Natural killer cell treated with Interleukin-12 subunit alpha and Interleukin-12 subunit beta and Interleukin-15 and Interleukin-18, amount 100 ng/mL, for 72 hours (primary cell): ENCODE measurements at regions not wholly inside any gene's neighbourhood (a gene's known extent, or its start where the extent isn't known, plus 50 kb on each side); places are given as distances from the start of the nearest gene placed in this dataset.
A peak's percentile ranks its signal among the peaks of the same experiment; 100 is the strongest.

Source experiments
- ATAC-seq, 2 donors: fragments of 150-1000 bp; cut with Tn5 transposase in 1 of 2; sonication (Bioruptor Pico), chemical (Tn5 transposase) in 1 of 2; 2 replicates each; pipeline ENCODE4 v1.10.0; 2021
- DNase-seq: peaks from one replicate; pipeline ENCODE4 v3.0.0; 2022; ENCODE audit warnings: low spot score
- H3K27ac Mint-ChIP-seq, 2 donors: 1 replicate in 1 of 2; 2 replicates in 1 of 2; pipeline ENCODE4 v1.8.0; 2022; ENCODE audit warnings: mixed read lengths in 2 of 2, mild to moderate bottlenecking in 1 of 2, moderate library complexity in 1 of 2
- H3K27me3 Mint-ChIP-seq, 2 donors: 1 replicate in 1 of 2; 2 replicates in 1 of 2; pipeline ENCODE4 v1.8.0; 2022; ENCODE audit warnings: mixed read lengths in 2 of 2
- H3K36me3 Mint-ChIP-seq: one replicate; pipeline ENCODE4 v1.8.0; 2022; ENCODE audit warnings: mixed read lengths
- H3K4me1 Mint-ChIP-seq, 2 donors: 1 replicate in 1 of 2; 2 replicates in 1 of 2; pipeline ENCODE4 v1.8.0; 2022; ENCODE audit warnings: low read depth in 2 of 2, mixed read lengths in 2 of 2, mild to moderate bottlenecking in 1 of 2
- H3K4me3 Mint-ChIP-seq: one replicate; pipeline ENCODE4 v1.8.0; 2022; ENCODE audit warnings: mixed read lengths
- H3K9me3 Mint-ChIP-seq: 2 replicates; pipeline ENCODE4 v1.8.0; 2022; ENCODE audit warnings: mixed read lengths

GRCh38 chr12:124431971-124432370 lies 135.4 kb downstream of the NCOR2 start:
- Mint-ChIP-seq H3K27ac (peak overlapping the region in 1 of 2 donors; percentile 1), H3K27me3 (no peaks in the 10 kb centered on the region), H3K4me3 (peak overlapping the region; percentile 30), H3K36me3 (peaks cover 9% of the 10 kb centered on the region), H3K4me1 (peaks cover 25 to 28% of the 10 kb centered on the region in 2 donors), H3K9me3 (no peaks in the 10 kb centered on the region)
- ATAC-seq (no peak), DNase-seq (no peak)

GRCh38 chr12:124430491-124430890 lies 135.6 kb downstream of the RFLNA start:
- no peak overlapping the region for H3K4me3 Mint-ChIP-seq
- H3K27me3 Mint-ChIP-seq: peaks cover 0 to 3% of the 10 kb centered on the region in 2 donors
- DNase-seq (peak; percentile 35), ATAC-seq (no peak)
- H3K36me3 Mint-ChIP-seq: peaks cover 9% of the 10 kb centered on the region
- H3K9me3 Mint-ChIP-seq: no peaks in the 10 kb centered on the region
- H3K4me1 Mint-ChIP-seq: peaks cover 25 to 32% of the 10 kb centered on the region in 2 donors
- no peak overlapping the region for H3K27ac Mint-ChIP-seq

- ATAC-seq (no peak), DNase-seq (no peak)
- H3K4me1 Mint-ChIP-seq: peaks cover 25 to 39% of the 10 kb centered on the region in 2 donors
- no peak overlapping the region for H3K4me3 Mint-ChIP-seq
- H3K36me3 Mint-ChIP-seq: peaks cover 9% of the 10 kb centered on the region
- H3K27me3 Mint-ChIP-seq: peaks cover 0 to 3% of the 10 kb centered on the region in 2 donors
- no peaks in the 10 kb centered on the region for H3K9me3 Mint-ChIP-seq
- H3K27ac Mint-ChIP-seq: no peak overlapping the region
Measured at GRCh38 chr12:124429535-124429934, 134.6 kb downstream of the RFLNA start.

- H3K4me3 Mint-ChIP-seq: no peak overlapping the region
Measured at GRCh38 chr12:124428792-124429281, 133.9 kb downstream of the RFLNA start.

GRCh38 chr12:124428136-124428791 lies 133.4 kb downstream of the RFLNA start:
- Mint-ChIP-seq H3K9me3 (no peaks in the 10 kb centered on the region), H3K4me1 (peaks cover 35 to 50% of the 10 kb centered on the region in 2 donors), H3K27me3 (peaks cover 0 to 3% of the 10 kb centered on the region in 2 donors), H3K27ac (no peak overlapping the region), H3K36me3 (peaks cover 9% of the 10 kb centered on the region), H3K4me3 (no peak overlapping the region)
- ATAC-seq (peak in 1 of 2 donors; percentile 51), DNase-seq (no peak)

More at GRCh38 chr12:124428792-124429281, 133.9 kb downstream of the RFLNA start:
- no peak for ATAC-seq
- H3K4me1 Mint-ChIP-seq: peaks cover 31 to 46% of the 10 kb centered on the region in 2 donors
- no peak overlapping the region for H3K27ac Mint-ChIP-seq
- no peaks in the 10 kb centered on the region for H3K9me3 Mint-ChIP-seq
- peaks cover 0 to 3% of the 10 kb centered on the region in 2 donors for H3K27me3 Mint-ChIP-seq
- peaks cover 9% of the 10 kb centered on the region for H3K36me3 Mint-ChIP-seq
- no peak for DNase-seq

GRCh38 chr12:124426594-124427555 lies 132.0 kb downstream of the RFLNA start:
- Mint-ChIP-seq H3K27me3 (peaks cover 0 to 3% of the 10 kb centered on the region in 2 donors), H3K36me3 (peaks cover 9% of the 10 kb centered on the region), H3K4me3 (no peak overlapping the region), H3K4me1 (peaks cover 31 to 44% of the 10 kb centered on the region in 2 donors), H3K27ac (no peak overlapping the region), H3K9me3 (no peaks in the 10 kb centered on the region)
- DNase-seq (no peak), ATAC-seq (no peak)

GRCh38 chr12:124425667-124426066 lies 130.8 kb downstream of the RFLNA start:
- no peaks in the 10 kb centered on the region for H3K9me3 Mint-ChIP-seq
- H3K27ac Mint-ChIP-seq: no peak overlapping the region
- H3K4me3 Mint-ChIP-seq: no peak overlapping the region
- H3K4me1 Mint-ChIP-seq: peaks cover 18 to 32% of the 10 kb centered on the region in 2 donors
- ATAC-seq: no peak
- H3K36me3 Mint-ChIP-seq: peaks cover 2% of the 10 kb centered on the region
- DNase-seq: no peak
- H3K27me3 Mint-ChIP-seq: peaks cover 0 to 3% of the 10 kb centered on the region in 2 donors

GRCh38 chr12:124424516-124424905 lies 129.6 kb downstream of the RFLNA start:
- Mint-ChIP-seq H3K36me3 (no peaks in the 10 kb centered on the region), H3K27me3 (peaks cover 0 to 3% of the 10 kb centered on the region in 2 donors), H3K4me3 (peak overlapping the region; percentile 63), H3K4me1 (peaks cover 16 to 33% of the 10 kb centered on the region in 2 donors), H3K27ac (peak overlapping the region in 1 of 2 donors; percentile 41), H3K9me3 (no peaks in the 10 kb centered on the region)
- ATAC-seq: no peak
- no peak for DNase-seq

GRCh38 chr12:124423761-124424515 lies 129.0 kb downstream of the RFLNA start:
- Mint-ChIP-seq H3K27me3 (peaks cover 0 to 3% of the 10 kb centered on the region in 2 donors), H3K4me3 (peak overlapping the region; percentile 63), H3K4me1 (peaks cover 16 to 33% of the 10 kb centered on the region in 2 donors), H3K9me3 (no peaks in the 10 kb centered on the region), H3K36me3 (no peaks in the 10 kb centered on the region), H3K27ac (peak overlapping the region; percentile 41 to 45)
- peak; percentile 87 for DNase-seq
- ATAC-seq: peak; percentile 87 to 90

- no peaks in the 10 kb centered on the region for H3K9me3 Mint-ChIP-seq
- DNase-seq: no peak
- peaks cover 0 to 3% of the 10 kb centered on the region in 2 donors for H3K27me3 Mint-ChIP-seq
- no peak overlapping the region for H3K4me3 Mint-ChIP-seq
- no peak overlapping the region for H3K27ac Mint-ChIP-seq
- ATAC-seq: no peak
- H3K36me3 Mint-ChIP-seq: no peaks in the 10 kb centered on the region
- peaks cover 10 to 27% of the 10 kb centered on the region in 2 donors for H3K4me1 Mint-ChIP-seq
Measured at GRCh38 chr12:124422570-124423523, 128.0 kb downstream of the RFLNA start.

GRCh38 chr12:124422142-124422569 lies 127.3 kb downstream of the RFLNA start:
- Mint-ChIP-seq H3K4me3 (no peak overlapping the region), H3K9me3 (no peaks in the 10 kb centered on the region), H3K27me3 (peaks cover 0 to 3% of the 10 kb centered on the region in 2 donors), H3K4me1 (peaks cover 10 to 32% of the 10 kb centered on the region in 2 donors), H3K36me3 (no peaks in the 10 kb centered on the region), H3K27ac (no peak overlapping the region)
- ATAC-seq: no peak
- DNase-seq: no peak

GRCh38 chr12:124420996-124421674 lies 126.2 kb downstream of the RFLNA start:
- Mint-ChIP-seq H3K36me3 (no peaks in the 10 kb centered on the region), H3K9me3 (no peaks in the 10 kb centered on the region), H3K27ac (no peak overlapping the region), H3K4me1 (peaks cover 10 to 32% of the 10 kb centered on the region in 2 donors), H3K27me3 (peaks cover 0 to 2% of the 10 kb centered on the region in 2 donors), H3K4me3 (no peak overlapping the region)
- DNase-seq (no peak), ATAC-seq (no peak)
